ENCODE measurements at regions not wholly inside any gene's neighbourhood (a gene's known extent, or its start where the extent isn't known, plus 50 kb on each side); places are given as distances from the start of the nearest gene placed in this dataset.

DNA sequence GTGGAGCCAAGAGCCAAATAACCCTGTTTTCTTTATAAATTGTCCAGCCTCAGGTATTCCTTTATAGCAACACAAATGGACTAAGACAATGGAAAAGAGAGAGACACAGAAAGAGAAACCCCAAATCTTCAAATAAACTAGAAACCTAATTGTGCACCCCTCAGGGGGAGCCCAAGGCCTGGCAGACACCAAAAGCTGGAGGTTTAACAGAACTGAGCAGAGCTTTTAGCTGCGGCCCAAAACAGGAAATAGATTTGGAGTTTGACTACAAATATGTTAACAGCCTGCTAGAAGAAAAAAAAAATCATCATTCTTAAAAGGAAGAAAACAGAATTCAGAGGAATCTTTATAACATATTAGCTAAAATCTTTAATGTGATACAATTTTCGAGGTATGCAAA is 1135.0 kb downstream of the GATA3 start:
- DNase-seq, result no peak

DNA sequence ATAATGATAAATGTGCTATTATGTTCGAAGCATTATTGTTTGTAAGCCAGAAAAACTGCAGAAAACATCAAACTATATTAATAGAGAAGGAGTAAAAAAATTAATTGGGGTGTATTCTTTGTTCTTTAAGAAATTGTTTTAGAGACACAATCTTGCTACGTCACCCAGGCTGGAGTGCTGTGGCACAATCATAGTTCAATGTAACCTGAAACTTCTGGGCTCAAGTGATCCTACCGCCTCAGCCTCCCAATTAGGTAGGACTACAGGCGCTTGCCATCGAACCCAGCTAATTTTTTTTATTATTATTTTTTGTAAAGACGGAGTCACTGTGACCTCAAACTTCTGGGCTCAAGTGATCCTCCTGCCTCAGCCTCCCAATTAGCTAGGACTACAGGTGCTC is 1138.6 kb downstream of the GATA3 start:
- no peak for DNase-seq

DNA sequence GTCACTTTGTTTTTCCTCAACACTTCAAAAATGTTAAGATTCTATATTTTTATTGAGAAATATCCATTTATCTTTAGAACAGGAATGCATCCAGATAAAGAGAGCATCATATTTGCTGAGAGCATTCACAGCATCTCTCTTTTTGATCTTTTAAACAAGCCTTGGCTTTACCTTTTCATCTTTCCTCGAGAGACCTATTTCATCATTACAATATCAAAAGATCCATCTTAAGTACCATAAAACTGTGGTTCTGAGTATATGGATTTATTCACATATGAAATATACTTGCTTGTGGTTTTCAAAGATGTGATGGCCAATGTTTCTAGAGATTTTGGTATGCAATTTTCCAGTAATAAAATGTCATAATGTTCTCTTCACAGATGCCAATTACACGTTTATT is 1140.9 kb downstream of the GATA3 start:
- DNase-seq, result no peak

DNA sequence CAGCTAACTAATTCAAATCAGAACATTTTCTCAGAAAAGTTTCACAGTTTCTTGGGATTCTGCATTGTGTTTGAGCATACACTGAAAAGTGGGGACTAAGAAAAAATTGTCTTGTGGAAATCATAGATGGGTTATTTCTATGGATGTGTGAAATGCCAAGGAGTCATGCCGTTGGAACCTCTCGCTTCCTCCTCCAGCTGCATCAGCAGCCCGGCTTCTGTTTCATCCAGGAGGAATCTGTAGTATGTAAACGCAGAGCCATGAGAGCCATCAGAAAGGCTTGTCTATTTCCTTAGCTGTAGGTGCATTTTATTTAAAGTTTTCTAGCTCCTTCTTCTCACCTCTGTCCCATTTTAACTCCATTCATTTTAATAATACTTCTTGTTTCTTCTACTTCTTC is 1144.1 kb downstream of the GATA3 start:
- DNase-seq, result no peak

DNA sequence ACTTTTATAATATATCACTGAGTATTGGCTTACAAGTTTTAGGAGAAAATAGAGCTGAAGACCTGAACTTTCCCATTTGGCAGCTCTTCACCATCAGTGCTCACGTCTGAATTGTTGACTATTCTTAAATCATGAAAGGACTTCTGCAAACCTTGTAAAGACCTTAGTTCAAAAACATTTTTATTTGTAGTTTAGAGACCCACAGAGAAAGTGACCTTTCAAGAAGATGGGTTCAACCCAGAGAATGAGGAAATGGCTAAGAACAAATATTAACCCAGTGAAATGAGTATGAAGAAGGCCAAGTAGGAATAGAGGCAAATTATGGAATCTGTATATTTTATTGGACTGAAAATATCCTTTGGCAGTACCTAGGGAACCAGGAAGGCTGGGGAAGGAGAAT is 1151.1 kb downstream of the GATA3 start:
- no peak for DNase-seq

DNA sequence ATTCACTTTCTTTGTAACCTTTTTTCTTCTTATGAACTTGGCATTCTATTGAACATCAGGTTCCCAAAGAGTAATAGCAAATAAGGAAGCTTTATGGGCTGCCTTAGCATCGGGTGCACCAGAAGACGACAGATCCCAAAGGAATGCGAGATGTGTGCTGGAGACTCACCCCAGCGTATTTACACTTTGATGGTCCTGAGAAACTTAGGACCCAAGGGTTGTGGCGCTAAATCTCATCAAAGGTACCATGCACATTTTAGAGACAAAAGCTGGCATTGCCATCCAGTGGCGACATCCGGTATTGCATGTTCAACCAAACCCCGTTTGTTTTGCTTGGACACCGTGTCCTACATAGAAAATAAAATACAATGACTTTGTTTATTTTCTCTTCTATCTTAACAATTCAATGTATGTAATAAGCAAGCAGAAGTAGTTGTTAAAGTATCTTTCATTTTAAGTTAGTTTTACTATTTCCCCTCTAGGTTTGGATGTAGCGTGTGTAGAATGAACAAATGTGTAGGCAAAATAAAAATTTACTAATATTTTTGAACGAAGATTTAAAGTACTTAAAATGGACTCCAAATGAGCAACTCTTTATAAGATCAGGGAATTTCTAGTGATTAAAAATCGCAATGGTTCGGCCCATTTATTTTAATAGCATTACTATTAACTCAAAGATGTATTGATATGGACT is 1154.8 kb downstream of the GATA3 start:
- DNase-seq, result no peak

DNA sequence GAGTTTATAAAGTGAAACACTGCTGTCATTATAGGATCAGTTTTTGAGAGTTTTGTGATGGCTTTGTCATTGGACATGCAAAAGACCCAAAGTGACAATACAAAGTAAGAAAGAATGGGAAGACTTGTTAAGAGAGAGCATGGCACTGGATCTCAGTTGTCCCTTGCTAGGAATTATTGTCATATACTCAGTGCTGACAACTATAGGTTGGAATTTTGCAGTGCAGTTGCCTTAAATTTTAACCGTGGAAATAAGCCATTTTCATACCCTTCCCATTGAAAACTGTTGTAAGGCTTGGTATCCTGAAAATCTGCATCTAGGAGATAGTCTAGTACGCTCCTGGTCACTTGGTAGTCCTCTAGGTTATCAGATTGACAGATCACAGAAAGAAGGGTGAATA is 1156.7 kb downstream of the GATA3 start:
- DNase-seq, result no peak

DNA sequence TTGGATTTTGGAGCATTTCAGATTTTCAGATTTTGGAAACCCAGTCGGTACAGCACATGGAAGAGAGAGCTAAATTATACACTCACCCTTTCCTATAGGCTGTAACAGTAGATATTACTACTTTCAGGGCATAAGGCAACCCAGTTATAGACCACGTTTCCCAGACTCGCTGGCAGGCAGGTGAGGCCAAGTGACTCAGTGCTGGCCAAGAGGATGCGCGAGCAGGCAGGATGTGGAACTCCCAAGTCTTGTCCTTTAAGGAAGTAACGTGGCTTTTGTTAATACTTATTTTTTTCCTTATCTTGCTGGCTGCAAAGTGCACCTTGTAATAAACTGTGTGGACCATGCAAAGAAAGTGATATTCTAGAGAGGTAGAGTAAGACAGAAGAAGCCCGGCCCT is 1160.1 kb downstream of the GATA3 start:
- no peak for DNase-seq

DNA sequence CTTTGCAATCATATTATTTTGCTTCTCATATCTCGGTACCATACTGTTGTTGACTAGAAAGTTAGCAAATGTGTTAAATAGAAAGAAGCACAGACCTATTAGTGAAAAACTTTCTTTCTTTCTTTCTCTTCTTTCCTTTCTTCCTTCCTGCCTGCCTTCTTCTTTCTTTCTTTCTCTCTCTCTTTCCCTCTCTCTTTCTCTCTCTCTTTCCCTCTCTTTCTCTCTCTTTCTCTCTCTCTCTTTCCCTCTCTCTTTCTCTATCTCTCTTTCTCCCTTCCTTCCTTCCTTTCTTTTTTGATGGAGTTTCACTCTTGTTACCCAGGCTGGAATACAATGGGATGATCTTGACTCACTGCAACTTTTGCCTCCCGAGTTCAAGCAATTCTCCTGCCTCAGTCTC is 1160.6 kb downstream of the GATA3 start:
- no peak for DNase-seq

DNA sequence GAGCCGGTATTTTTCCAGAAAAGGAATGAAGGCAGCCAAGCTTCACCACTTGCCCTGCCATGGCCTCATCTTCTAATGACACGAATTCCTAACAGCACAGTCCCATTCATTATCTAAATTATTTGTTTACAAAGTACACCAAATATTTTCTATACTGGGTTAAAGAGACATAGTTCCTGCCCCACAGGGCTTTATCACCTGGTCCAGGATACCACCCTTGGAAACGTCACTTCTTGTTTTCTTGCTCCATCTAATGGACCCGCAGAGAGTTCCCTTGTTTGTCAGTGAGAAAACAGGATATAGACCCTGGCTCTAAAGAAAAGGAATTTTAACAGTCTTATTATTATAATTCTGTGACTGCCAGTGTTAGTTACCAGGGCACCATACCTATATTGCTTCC is 1165.4 kb downstream of the GATA3 start:
- DNase-seq, result no peak

DNA sequence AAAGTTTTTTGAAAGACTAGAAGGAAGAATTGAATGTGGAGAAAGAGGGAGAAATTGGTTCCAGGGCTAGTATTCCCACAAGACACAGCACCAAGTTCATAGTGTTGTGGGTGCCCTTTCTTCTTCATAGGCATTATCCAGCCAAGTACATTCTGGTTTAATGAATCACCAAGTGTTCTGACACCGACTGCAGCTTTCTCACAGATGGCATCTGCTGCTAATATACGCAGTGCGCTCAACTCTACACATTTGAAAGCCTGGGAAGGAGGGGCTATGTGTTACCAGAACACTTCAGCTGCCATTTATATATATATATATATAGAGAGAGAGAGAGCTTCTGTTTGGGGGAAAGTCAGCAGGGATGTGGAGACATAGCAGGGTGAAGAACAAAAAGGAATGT is 1168.4 kb downstream of the GATA3 start:
- DNase-seq, result no peak

DNA sequence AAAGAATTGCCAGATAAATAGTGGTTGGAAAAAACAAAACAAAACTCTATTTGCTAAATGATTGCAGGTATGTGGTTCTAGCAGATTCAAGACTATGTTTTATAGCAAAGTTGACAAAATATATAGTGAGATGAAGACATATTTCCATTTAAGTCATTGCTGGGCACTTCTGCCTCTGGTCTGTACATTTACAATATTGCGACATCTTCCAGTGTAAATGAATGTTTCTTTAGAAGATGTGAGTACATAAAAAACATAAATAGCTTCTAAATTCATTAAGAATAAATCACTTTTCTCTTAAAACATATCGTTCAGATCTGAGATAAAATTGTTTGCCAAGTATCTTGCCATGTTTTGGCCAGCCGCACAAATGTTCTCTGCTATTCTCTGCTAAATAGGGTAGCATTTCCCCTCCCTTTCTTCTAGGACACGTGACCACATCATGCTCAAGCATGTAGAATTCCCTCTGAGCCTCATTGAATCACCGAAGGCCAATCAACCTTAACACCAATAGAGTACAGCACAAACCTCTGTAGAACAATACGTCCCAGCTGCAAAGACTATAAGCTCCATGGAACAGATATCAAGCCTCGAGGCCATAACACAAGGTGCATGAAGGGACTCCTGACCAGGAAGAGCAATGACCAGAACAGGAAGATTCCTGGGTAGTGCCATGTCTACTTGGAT is 1173.3 kb downstream of the GATA3 start:
- no peak for DNase-seq

DNA sequence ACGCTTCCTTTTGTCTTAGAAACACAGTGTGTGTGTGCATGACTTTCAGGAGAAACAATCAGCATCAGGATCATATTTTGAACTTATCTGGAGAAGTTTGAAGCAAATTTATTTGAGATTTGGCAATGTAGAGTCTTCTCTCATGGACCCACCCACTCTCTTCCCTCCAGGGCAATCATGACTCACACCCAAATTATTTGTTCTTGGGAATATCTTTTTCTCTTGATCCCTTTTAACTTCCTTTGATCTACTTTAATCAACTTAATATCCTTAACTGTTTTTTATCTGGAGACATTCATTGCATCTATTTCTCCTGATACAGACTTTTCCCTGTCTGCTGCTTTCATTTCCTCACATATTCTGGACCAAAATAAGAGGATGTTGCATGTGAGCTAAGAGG is 1174.3 kb downstream of the GATA3 start:
- DNase-seq, result no peak

DNA sequence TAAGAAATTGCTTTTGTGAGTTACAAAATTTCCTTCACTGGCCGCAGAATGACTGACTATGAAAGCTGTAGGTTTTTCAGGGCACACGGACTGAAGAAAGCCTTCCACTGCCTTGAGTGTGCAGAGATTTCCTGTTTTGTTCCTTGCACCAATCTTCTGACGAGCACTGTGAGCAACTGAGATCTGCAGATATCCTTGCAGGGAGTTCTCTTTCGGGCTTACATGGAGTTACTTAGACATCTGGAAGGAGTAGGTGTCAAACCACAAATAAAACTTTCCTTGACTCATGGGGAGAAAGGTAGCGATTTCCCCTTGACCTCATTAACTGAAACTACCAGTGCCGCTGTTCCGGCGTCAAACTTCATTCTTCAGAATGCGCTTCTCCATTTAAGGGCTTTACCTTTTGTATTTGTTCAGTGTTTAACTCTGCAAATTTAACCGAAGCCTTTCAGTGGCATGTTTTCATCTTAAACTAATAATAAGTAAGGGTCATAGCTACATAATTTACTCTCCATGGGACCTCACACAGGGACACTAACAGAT is 1175.3 kb downstream of the GATA3 start:
- no peak for DNase-seq

DNA sequence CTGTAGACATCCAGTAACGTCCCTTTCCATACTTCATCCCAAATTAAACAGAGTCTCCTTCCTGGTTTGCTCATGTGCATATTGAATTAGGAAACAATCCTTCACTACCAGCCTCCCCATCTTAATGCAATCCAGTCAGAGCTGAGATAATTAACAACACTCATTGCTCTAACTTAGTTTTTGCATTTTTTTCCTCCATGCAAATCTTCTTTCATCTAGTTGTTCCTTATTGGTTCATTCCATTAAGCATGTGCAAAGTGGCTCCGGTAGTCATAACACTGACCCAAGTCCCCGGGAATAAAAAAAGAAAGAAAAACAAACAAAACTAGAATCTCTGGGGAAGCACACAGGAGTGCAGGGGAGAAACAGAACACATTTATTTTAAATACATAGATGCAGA is 1176.1 kb downstream of the GATA3 start:
- DNase-seq, result no peak

DNA sequence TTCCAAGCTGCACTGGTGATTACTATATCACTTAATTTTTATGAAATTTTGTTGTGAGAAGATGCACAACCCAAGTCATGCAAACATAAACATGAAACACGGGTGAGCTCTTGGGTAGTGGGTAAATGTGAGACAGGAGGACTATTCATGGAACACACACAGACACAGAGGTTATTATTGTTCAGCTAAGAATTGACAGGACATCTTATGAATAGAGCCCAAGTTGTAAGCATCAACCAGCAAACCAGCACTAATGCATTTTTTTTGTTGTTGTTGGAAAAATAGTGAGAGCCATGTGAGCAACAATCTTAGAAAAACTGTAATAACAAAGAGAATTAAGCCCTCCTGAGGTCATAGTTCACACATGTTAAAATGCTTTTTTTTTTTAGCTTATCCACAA is 1179.7 kb downstream of the GATA3 start:
- DNase-seq, result no peak

DNA sequence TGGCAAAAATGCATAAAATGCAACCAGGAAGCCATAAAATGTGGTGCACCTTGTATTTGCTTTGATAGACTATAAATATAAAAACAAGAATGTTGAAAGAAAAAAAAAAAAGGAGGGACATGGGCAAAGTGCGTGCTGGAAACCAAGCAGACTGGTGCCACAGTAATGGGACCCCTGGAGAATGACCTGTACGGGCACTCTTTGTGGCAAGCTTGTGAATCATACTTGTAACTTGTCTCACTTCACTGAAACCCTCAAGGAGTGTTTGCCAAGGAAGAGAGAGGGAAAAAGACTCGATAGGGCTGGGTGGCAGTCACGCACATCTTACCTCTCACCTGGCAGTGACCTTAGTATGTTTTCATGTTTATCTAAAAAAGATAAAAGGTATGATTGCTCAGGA is 1183.6 kb downstream of the GATA3 start:
- DNase-seq, result no peak

DNA sequence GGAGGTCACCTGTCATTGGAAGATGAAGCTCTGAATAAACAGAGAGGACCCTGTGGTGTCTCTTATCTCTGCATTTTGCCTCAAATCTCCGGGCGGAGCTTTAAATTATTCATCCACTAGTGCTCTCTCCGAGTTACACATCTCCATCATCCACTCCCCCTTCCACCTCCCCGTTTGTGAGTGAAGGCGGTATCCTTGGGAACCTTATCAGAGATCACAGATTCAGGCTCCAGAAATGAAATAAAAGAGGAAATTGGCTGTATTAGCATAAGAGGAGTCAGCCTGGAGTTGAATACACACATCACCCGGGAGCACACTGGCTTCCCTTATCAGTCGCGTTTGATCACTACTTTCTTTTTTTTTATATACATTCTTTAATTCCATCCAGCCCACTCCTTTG is 1184.8 kb downstream of the GATA3 start:
- DNase-seq, result no peak

DNA sequence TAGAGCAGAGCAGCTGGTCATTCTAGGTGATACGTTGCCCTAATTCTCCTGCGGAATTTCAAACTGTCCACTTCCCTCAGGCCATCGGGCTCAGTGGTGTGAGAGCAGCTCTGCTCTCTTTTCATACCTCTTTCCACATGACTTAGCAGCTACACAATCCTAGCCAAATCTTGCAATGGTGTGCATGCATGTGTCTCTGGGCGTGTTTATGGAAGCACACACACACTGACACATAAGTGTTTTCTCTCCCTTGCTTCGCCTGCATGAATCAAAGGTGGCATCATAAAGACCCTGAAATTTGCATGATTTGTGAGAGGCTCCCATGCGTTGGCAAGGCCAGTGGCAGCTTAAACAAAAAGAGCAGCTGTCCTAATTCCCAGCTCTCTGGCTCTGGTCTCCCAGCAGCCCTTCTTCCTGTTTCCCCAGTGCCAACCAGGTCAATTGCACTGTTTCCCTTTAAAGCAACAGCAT is 1189.5 kb downstream of the GATA3 start:
- DNase-seq, result no peak

DNA sequence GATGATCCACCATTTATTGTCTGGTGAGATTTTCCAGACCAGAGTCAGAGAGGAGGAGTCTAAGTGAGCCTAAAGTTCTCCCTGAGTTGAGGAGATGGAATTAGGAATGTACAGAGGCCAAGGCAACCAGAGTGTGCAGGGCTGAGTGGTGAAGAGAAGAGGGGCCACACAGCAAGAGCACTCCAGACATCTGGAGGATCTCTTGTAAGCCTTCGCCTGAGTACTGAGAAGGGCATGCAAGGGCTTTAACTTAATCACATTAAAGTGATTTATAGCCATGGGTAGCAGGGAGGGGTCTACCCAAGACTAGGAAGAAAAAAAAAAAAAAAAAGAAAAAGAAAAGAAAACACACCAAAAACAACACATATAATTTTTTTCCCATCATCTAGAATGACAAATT is 1190.4 kb downstream of the GATA3 start:
- no peak for DNase-seq

DNA sequence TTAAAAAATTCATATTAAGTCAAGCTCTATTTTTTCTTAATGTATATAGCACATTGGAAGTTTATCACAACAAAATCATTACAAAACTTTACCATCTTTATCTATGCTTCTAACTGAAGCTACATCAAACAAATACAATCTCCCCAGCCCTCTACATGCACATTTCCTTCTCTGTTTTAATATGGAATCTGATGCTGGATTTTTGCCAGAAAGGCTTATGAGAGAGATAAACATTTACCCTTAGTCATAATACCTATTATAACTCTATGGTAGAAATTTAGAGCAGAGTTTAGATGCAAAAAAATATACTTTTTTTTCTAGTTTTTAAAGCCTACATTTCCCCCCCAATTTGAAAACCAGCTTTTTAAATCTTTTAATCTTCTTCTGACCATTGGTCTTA is 1198.6 kb downstream of the GATA3 start:
- DNase-seq, result no peak

DNA sequence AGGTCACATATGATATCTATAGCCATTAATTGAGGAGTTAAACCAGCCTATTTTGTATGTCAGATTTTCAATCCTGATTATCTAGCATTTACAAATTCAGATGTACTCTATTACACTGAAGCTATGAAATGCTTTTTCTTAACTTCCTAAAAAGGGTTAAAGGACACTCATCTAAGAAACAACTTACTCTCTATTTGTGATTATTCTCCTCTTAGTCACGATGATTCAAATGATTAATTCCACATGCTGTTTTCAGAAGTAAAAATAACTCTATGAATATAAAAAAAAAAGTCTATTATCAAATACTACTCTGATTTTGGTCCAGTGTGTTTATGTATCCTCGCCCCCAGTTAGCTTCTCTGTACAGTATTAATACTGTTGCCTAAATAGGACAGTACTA is 1199.9 kb downstream of the GATA3 start:
- no peak for DNase-seq

DNA sequence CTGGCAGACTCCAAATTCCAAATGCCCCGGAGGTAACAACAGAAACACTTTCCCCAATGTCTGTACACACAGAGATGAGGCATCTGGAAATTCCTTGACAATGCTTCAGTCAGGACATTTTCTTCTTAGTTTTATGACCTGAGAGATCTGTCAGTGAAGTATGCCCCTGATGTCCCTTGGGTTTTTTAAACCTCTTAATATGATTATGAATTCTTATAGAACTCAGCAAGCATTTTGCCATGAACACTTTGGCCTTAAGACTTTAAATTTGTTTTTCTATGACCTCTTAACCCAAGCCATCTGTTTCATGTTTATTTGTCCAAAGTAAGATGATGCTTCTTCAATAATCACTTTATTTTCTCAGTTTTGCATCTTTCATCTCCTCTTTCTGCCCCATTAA is 1206.2 kb downstream of the GATA3 start:
- DNase-seq, result no peak

DNA sequence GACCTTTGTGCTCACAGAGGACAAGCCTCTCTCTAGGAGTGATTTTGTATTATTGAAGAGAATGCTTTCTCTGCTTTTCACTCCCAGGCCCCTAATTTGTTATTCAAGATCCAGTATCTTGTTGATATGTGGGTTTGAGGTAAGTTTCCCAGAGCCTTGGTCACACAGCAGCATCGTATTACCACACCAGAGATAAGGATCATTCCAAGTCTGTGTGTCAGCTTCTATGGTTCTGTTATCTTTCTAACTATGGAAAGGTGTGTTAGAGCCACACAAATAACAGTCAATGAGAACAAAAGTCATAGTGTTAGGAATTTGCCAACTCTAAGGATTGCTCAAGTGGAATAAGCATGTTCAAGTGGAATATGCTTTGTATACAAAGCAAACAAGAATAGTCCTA is 1208.3 kb downstream of the GATA3 start:
- no peak for DNase-seq

DNA sequence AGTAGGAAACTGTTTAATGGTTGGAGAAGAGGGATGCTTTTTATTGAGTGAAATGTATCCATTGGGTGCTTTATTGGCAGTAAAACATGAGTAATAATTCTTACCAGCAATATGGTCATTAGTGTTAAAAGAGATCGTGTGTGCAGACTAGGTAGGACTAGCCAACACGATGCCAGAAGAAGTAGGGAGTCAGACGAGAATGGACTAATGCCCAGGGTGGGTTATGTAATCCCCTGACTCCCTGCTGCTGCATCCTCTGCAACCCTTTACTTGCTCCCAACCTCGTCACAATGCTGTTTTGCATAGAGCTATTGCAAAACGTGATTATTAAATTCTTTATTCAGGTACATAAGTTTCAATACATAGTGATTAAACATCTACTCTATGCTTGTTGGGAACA is 1213.7 kb downstream of the GATA3 start:
- DNase-seq, result no peak
